HUES64 (cell line): ENCODE measurements at regions not wholly inside any gene's neighbourhood (a gene's known extent, or its start where the extent isn't known, plus 50 kb on each side); places are given as distances from the start of the nearest gene placed in this dataset.
"Not testable (repeated sequence)": the region's sequence is repeated elsewhere in the genome, so short reads cannot be mapped to it uniquely, and the experiment has no call there.

Source experiments
- H3K27ac ChIP-seq: 2 replicates; pipeline ENCODE4 v1.7.0; 2013; ENCODE audit warnings: low read depth, low read length, inconsistent platforms
- H3K27me3 ChIP-seq: 2 replicates; pipeline ENCODE4 v1.6.1; 2013; ENCODE audit warnings: mild to moderate bottlenecking, low read length; ENCODE audit not compliant: insufficient read depth
- H3K36me3 ChIP-seq: 2 replicates; pipeline ENCODE4 v1.6.1; 2013; ENCODE audit warnings: mild to moderate bottlenecking, low read length; ENCODE audit not compliant: insufficient read depth
- H3K4me1 ChIP-seq: 2 replicates; pipeline ENCODE4 v1.6.1; 2013; ENCODE audit warnings: mild to moderate bottlenecking, low read length, moderate library complexity; ENCODE audit not compliant: insufficient read depth
- H3K4me3 ChIP-seq: 2 replicates; pipeline ENCODE4 v1.5.1; 2013; ENCODE audit warnings: mild to moderate bottlenecking, low read length, moderate library complexity
- H3K9ac ChIP-seq: 2 replicates; pipeline ENCODE4 v1.6.1; 2013; ENCODE audit warnings: mild to moderate bottlenecking, low read depth, low read length
- H3K9me3 ChIP-seq: 2 replicates; pipeline ENCODE4 v1.6.1; 2013; ENCODE audit warnings: low read depth, low read length; ENCODE audit not compliant: insufficient read depth
- WGBS: fragments of 150-250, 120-280 bp; methylation state at CpG from one replicate; pipeline ENCODE4 v1.1.7; 2013; ENCODE audit warnings: missing lambda C conversion rate; 5-methylcytosine and 5-hydroxymethylcytosine counted together

GRCh38 chr5:30436691-30437090 lies 756.8 kb upstream of the CDH6 start:
- Histone ChIP-seq H3K27ac (no peak overlapping the region), H3K9me3 (0 out of 2 replicates have a peak, but pooled peaks cover 6% of the 10 kb centered on the region), H3K9ac (no peak overlapping the region), H3K27me3 (no peaks in the 10 kb centered on the region), H3K36me3 (no peaks in the 10 kb centered on the region), H3K4me3 (no peak overlapping the region), H3K4me1 (no peaks in the 10 kb centered on the region; the same call in 1 of the 2 replicates)
- WGBS = 97% methylated on average over 3 of the region's 3 CpGs

- H3K27me3 ChIP-seq, H3K27ac ChIP-seq, H3K9me3 ChIP-seq, H3K36me3 ChIP-seq, H3K4me1 ChIP-seq: not testable (repeated sequence)
- peak overlapping the region; percentile 67 for H3K4me3 ChIP-seq
- 45% methylated on average over 20 of the region's 20 CpGs for WGBS
- peak overlapping the region; percentile 79 for H3K9ac ChIP-seq
Measured at GRCh38 chr5:30428866-30429407, 764.5 kb upstream of the CDH6 start.

GRCh38 chr5:30414078-30414477 lies 779.4 kb upstream of the CDH6 start:
- no peaks in the 10 kb centered on the region for H3K36me3 ChIP-seq
- 0 out of 2 replicates have a peak, but pooled peaks cover 7% of the 10 kb centered on the region for H3K4me1 ChIP-seq
- H3K27ac ChIP-seq = no peak overlapping the region
- no peaks in the 10 kb centered on the region for H3K9me3 ChIP-seq
- H3K9ac ChIP-seq = no peak overlapping the region
- no peaks in the 10 kb centered on the region for H3K27me3 ChIP-seq
- no peak overlapping the region for H3K4me3 ChIP-seq
- WGBS = 88% methylated on average over 2 of the region's 2 CpGs

- no peaks in the 10 kb centered on the region for H3K9me3 ChIP-seq
- H3K27me3 ChIP-seq = no peaks in the 10 kb centered on the region
- 82% methylated on average over 2 of the region's 2 CpGs for WGBS
- no peaks in the 10 kb centered on the region for H3K36me3 ChIP-seq
- no peak overlapping the region for H3K9ac ChIP-seq
- no peak overlapping the region for H3K27ac ChIP-seq
- no peak overlapping the region for H3K4me3 ChIP-seq
- H3K4me1 ChIP-seq = 0 out of 2 replicates have a peak, but pooled peaks cover 7% of the 10 kb centered on the region
Measured at GRCh38 chr5:30413540-30413939, 779.9 kb upstream of the CDH6 start.

- Histone ChIP-seq H3K36me3 (no peaks in the 10 kb centered on the region), H3K4me3 (no peak overlapping the region), H3K9ac (no peak overlapping the region), H3K9me3 (no peaks in the 10 kb centered on the region), H3K27me3 (no peaks in the 10 kb centered on the region), H3K4me1 (no peaks in the 10 kb centered on the region), H3K27ac (no peak overlapping the region)
- 94% methylated on average over 2 of the region's 2 CpGs for WGBS
Measured at GRCh38 chr5:30405821-30406220, 787.7 kb upstream of the CDH6 start.

- Histone ChIP-seq H3K4me3 (no peak overlapping the region), H3K27me3 (no peaks in the 10 kb centered on the region), H3K9me3 (no peaks in the 10 kb centered on the region), H3K36me3 (no peaks in the 10 kb centered on the region), H3K4me1 (no peaks in the 10 kb centered on the region), H3K9ac (no peak overlapping the region), H3K27ac (no peak overlapping the region)
- 34% methylated on average over 3 of the region's 3 CpGs for WGBS
Measured at GRCh38 chr5:30401479-30402058, 791.9 kb upstream of the CDH6 start.

- no peaks in the 10 kb centered on the region for H3K9me3 ChIP-seq
- H3K4me1 ChIP-seq = no peaks in the 10 kb centered on the region
- H3K36me3 ChIP-seq = no peaks in the 10 kb centered on the region
- no peak overlapping the region for H3K4me3 ChIP-seq
- no peak overlapping the region for H3K9ac ChIP-seq
- H3K27me3 ChIP-seq = no peaks in the 10 kb centered on the region
- H3K27ac ChIP-seq = no peak overlapping the region
Measured at GRCh38 chr5:30398423-30398822, 795.1 kb upstream of the CDH6 start.

- Histone ChIP-seq H3K36me3 (no peaks in the 10 kb centered on the region), H3K4me3 (no peak overlapping the region), H3K27me3 (no peaks in the 10 kb centered on the region), H3K9ac (no peak overlapping the region), H3K27ac (no peak overlapping the region), H3K9me3 (no peaks in the 10 kb centered on the region), H3K4me1 (peaks cover 5% of the 10 kb centered on the region; the same call in 1 of the 2 replicates)
- WGBS = 95% methylated on average over 5 of the region's 5 CpGs
Measured at GRCh38 chr5:30392897-30393296, 800.6 kb upstream of the CDH6 start.

- no peaks in the 10 kb centered on the region for H3K27me3 ChIP-seq
- WGBS = 35% methylated on average over 2 of the region's 2 CpGs
- H3K9me3 ChIP-seq = no peaks in the 10 kb centered on the region
- H3K4me3 ChIP-seq = no peak overlapping the region
- H3K9ac ChIP-seq = no peak overlapping the region
- no peak overlapping the region for H3K27ac ChIP-seq
- peaks cover 5% of the 10 kb centered on the region; the same call in 1 of the 2 replicates for H3K4me1 ChIP-seq
- no peaks in the 10 kb centered on the region for H3K36me3 ChIP-seq
Measured at GRCh38 chr5:30390095-30390494, 803.4 kb upstream of the CDH6 start.

- Histone ChIP-seq H3K27ac (peak overlapping the region; percentile 64; the same call in 1 of the 2 replicates), H3K4me1 (peaks cover 5% of the 10 kb centered on the region; the same call in 1 of the 2 replicates), H3K9ac (no peak overlapping the region), H3K4me3 (no peak overlapping the region), H3K27me3 (no peaks in the 10 kb centered on the region), H3K9me3 (no peaks in the 10 kb centered on the region), H3K36me3 (no peaks in the 10 kb centered on the region)
- WGBS = 91% methylated on average over 2 of the region's 3 CpGs
Measured at GRCh38 chr5:30387974-30388632, 805.4 kb upstream of the CDH6 start.

- Histone ChIP-seq H3K27me3 (no peaks in the 10 kb centered on the region), H3K9me3 (no peaks in the 10 kb centered on the region), H3K27ac (no peak overlapping the region), H3K9ac (no peak overlapping the region), H3K36me3 (no peaks in the 10 kb centered on the region), H3K4me1 (peaks cover 5% of the 10 kb centered on the region; the same call in 1 of the 2 replicates), H3K4me3 (no peak overlapping the region)
- WGBS = 100% methylated on average over 1 of the region's 2 CpGs
Measured at GRCh38 chr5:30385754-30386153, 807.7 kb upstream of the CDH6 start.
